ENCODE measurements at regions not wholly inside any gene's neighbourhood (a gene's known extent, or its start where the extent isn't known, plus 50 kb on each side); places are given as distances from the start of the nearest gene placed in this dataset.

DNA sequence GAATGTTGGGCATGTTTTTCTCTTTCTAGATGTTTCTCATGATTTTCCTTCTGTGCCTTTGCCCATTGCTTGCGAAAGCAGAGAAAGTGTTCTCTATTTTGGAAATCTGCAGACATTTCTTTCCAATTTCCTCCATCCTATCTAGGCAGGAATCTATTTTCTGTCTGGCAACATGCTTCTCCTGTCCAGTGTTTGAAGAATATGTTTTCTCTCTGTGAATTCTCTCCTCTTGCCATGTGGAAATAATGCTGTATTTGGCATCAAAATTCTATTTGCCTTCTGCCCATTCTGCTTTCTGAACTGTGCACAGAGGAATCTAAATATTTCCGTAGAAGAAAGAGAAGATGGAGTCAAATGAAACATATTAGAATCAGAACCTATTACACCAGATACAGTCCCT is 833.3 kb downstream of the CDH9 start:
- H3K27me3 ChIP-seq: no peaks in the 10 kb centered on the region
- no peak overlapping the region for H3K4me3 ChIP-seq
- intact Hi-C loops (cut with DNase I; ENCODE audit: low total_unique reads) (no loop called here), in situ Hi-C loops (cut with MboI; ENCODE audit: low sequenced_read_pairs in 4 of 4) (no loop called here)
- H3K36me3 ChIP-seq: no peaks in the 10 kb centered on the region
- H3K27ac ChIP-seq: no peak overlapping the region
- DNase-seq (no peak), ATAC-seq (no peak)
- no peaks in the 10 kb centered on the region for H3K9me3 ChIP-seq
- no peak for TF ChIP-seq POLR2A (IDR thresholded peaks at IDR 0.05)
- no peak for TF ChIP-seq CTCF (IDR thresholded peaks at IDR 0.05 in 4 of 5, conservative IDR thresholded peaks at IDR 0.05 in 1 of 5)
- no peaks in the 10 kb centered on the region for H3K4me1 ChIP-seq

DNA sequence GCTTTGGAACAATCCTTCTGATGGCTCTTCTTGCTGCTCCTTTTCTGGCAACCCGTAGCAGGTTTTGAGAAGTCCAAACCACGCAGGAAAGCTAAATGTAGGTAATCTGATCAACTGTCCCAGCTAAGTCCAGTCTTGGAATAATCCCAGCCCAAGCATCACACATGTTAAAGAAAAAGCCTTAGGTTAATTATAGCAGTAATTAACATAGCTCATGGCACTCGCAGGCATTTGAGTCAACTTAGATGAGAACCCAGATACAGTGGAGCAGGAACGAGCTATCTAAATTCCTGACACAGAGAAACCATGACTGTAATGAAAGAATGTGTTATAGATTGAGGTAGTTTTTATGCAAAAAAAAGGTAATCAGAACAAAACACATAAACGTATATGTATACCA is 844.8 kb downstream of the CDH9 start:
- in situ Hi-C loops (cut with MboI; ENCODE audit: low sequenced_read_pairs in 4 of 4) (no loop called here), intact Hi-C loops (cut with DNase I; ENCODE audit: low total_unique reads) (no loop called here)
- H3K36me3 ChIP-seq: no peaks in the 10 kb centered on the region
- H3K4me3 ChIP-seq: no peak overlapping the region
- DNase-seq (no peak), ATAC-seq (no peak)
- H3K9me3 ChIP-seq: no peaks in the 10 kb centered on the region
- TF ChIP-seq POLR2A (IDR thresholded peaks at IDR 0.05) (no peak), CTCF (IDR thresholded peaks at IDR 0.05 in 4 of 5, conservative IDR thresholded peaks at IDR 0.05 in 1 of 5) (no peak)
- no peaks in the 10 kb centered on the region for H3K27me3 ChIP-seq
- no peaks in the 10 kb centered on the region for H3K4me1 ChIP-seq
- no peak overlapping the region for H3K27ac ChIP-seq

DNA sequence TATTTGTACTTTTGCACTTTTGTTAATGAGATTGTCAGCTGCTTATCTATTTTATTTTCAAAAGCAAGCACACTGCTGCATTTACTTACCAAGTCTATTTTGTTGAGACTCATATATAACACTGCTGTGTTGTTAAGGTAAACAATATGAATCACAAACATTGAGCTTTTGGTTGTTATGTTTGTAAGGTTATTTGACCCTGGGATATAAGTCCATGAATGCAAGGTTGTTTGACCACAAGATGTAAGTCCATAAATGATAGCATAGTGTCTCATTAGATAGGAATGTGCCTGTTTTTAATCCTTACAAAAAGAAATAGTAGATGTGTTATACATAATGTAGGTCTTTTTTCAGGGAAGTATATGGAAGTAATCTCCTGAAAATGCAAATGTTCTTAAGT is 845.9 kb downstream of the CDH9 start:
- Histone ChIP-seq H3K4me3 (no peak overlapping the region), H3K27me3 (no peaks in the 10 kb centered on the region), H3K36me3 (no peaks in the 10 kb centered on the region), H3K4me1 (no peaks in the 10 kb centered on the region), H3K27ac (no peak overlapping the region), H3K9me3 (no peaks in the 10 kb centered on the region)
- intact Hi-C loops (cut with DNase I; ENCODE audit: low total_unique reads) (no loop called here), in situ Hi-C loops (cut with MboI; ENCODE audit: low sequenced_read_pairs in 4 of 4) (no loop called here)
- TF ChIP-seq CTCF (IDR thresholded peaks at IDR 0.05 in 4 of 5, conservative IDR thresholded peaks at IDR 0.05 in 1 of 5) (no peak), POLR2A (IDR thresholded peaks at IDR 0.05) (no peak)
- DNase-seq (no peak), ATAC-seq (no peak)

GRCh38 chr5:26181582-26181981 is 856.8 kb downstream of the CDH9 start:
- Histone ChIP-seq H3K27ac (no peak overlapping the region), H3K4me3 (no peak overlapping the region), H3K4me1 (no peaks in the 10 kb centered on the region), H3K36me3 (no peaks in the 10 kb centered on the region), H3K27me3 (no peaks in the 10 kb centered on the region), H3K9me3 (no peaks in the 10 kb centered on the region)
- DNase-seq (no peak), ATAC-seq (no peak)
- TF ChIP-seq CTCF (IDR thresholded peaks at IDR 0.05 in 4 of 5, conservative IDR thresholded peaks at IDR 0.05 in 1 of 5): no peak
- TF ChIP-seq POLR2A (IDR thresholded peaks at IDR 0.05): no peak
- intact Hi-C loops (cut with DNase I; ENCODE audit: low total_unique reads) (no loop called here), in situ Hi-C loops (cut with MboI; ENCODE audit: low sequenced_read_pairs in 4 of 4) (no loop called here)

DNA sequence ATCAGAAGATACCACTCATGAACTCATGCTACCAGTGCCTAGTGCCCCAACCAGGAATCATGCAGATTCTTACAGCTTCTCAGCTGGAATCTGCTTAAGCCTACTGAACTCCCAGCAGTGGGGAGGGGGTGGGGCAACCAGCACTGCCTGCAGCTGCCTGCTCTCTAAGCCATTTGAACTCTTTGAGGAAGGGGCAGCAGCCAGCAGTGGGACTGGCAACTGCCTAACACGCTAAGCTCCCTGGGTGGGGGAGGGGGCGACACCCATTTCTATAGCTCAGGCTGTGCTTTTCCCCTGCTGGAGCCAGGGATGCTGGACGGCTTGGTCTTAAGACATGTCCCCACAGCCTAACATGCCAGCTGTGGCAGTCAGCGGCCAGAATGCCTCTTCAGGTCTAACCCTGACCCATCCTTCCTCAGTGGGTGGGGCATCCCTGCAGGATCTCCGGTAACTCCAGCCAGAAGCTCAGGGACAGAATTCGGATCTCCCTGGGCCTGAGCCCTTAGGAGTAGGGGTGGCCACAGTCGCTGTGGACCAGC is 889.7 kb downstream of the CDH9 start:
- in situ Hi-C loops (cut with MboI; ENCODE audit: low sequenced_read_pairs in 4 of 4): no loop called here
- Histone ChIP-seq H3K27me3 (no peaks in the 10 kb centered on the region), H3K4me3 (no peak overlapping the region), H3K4me1 (no peaks in the 10 kb centered on the region), H3K36me3 (no peaks in the 10 kb centered on the region), H3K27ac (no peak overlapping the region), H3K9me3 (no peaks in the 10 kb centered on the region)
- DNase-seq (no peak), ATAC-seq (no peak)
- intact Hi-C loops (cut with DNase I; ENCODE audit: low total_unique reads): no loop called here
- TF ChIP-seq POLR2A (IDR thresholded peaks at IDR 0.05): no peak
- no peak for TF ChIP-seq CTCF (IDR thresholded peaks at IDR 0.05 in 4 of 5, conservative IDR thresholded peaks at IDR 0.05 in 1 of 5)

All from gastrocnemius medialis (tissue), 4 donors.